SU-DHL-6 (cell line): ENCODE measurements at regions not wholly inside any gene's neighbourhood (a gene's known extent, or its start where the extent isn't known, plus 50 kb on each side); places are given as distances from the start of the nearest gene placed in this dataset.

Experiments used
- EZH2phosphoT487 ChIP-seq: fragments of 200-600 bp; sonication (generic), shearing (Covaris generic); conservative IDR thresholded peaks from 2 replicates; pipeline ENCODE4 v1.6.1; 2018; ENCODE audit warnings: mild to moderate bottlenecking, antibody characterized with exemption, low read length, moderate library complexity, mixed read lengths
- TF ChIP-seq, protein P1 (sequence below): fragments of 200-600 bp; sonication (generic); IDR thresholded peaks from one replicate; pipeline ENCODE4 v1.5.1; 2017; ENCODE audit warnings: antibody characterized with exemption, mild to moderate bottlenecking, low read length, moderate library complexity; ENCODE audit not compliant: insufficient read depth, poor library complexity, severe bottlenecking

DNA sequence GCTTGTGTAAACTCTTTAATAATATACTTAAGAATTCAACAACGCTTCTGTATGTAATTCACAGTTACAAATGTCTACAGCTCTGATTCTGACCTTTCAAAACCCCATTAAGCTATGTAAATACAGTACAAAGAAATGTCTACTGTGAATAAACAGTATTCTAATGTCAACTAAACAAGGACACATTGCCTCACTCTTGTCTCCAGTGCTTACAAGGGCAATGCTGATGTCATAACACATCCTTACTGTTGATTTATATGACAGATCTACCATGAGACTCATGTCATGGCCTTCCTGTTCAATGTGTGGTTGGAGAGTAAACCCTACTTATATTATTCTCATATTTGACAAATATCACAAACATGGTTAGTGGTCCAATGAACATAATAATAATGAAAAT, 256.1 kb upstream of the ADGRL3 start:
- TF ChIP-seq, protein P1, sequence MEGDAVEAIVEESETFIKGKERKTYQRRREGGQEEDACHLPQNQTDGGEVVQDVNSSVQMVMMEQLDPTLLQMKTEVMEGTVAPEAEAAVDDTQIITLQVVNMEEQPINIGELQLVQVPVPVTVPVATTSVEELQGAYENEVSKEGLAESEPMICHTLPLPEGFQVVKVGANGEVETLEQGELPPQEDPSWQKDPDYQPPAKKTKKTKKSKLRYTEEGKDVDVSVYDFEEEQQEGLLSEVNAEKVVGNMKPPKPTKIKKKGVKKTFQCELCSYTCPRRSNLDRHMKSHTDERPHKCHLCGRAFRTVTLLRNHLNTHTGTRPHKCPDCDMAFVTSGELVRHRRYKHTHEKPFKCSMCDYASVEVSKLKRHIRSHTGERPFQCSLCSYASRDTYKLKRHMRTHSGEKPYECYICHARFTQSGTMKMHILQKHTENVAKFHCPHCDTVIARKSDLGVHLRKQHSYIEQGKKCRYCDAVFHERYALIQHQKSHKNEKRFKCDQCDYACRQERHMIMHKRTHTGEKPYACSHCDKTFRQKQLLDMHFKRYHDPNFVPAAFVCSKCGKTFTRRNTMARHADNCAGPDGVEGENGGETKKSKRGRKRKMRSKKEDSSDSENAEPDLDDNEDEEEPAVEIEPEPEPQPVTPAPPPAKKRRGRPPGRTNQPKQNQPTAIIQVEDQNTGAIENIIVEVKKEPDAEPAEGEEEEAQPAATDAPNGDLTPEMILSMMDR: no peak
- TF ChIP-seq EZH2phosphoT487: no peak
